Right lobe of liver (tissue), 4 donors: ENCODE measurements at regions not wholly inside any gene's neighbourhood (a gene's known extent, or its start where the extent isn't known, plus 50 kb on each side); places are given as distances from the start of the nearest gene placed in this dataset.

Experiments
- POLR2A ChIP-seq: fragments of 450-650 bp; IDR thresholded peaks from one replicate; pipeline ENCODE4 v1.6.1; 2017; ENCODE audit warnings: antibody characterized with exemption, mild to moderate bottlenecking
- TF ChIP-seq, protein P1 (sequence below), 4 donors: fragments of 200-600 bp in 3 of 4; fragments of 450-650 bp in 1 of 4; IDR thresholded peaks; one replicate each; pipeline versions ENCODE4 v1.5.1 to v1.8.0; 2016 to 2022; ENCODE audit warnings: antibody characterized with exemption in 4 of 4, mild to moderate bottlenecking in 2 of 4
- donor health status: DM: no; HTN: no; CAD: no.
- donor health status: DM: no; HTN: no; CAD: no.
- donor health status: DM: no; HTN: yes; CAD: no.

DNA sequence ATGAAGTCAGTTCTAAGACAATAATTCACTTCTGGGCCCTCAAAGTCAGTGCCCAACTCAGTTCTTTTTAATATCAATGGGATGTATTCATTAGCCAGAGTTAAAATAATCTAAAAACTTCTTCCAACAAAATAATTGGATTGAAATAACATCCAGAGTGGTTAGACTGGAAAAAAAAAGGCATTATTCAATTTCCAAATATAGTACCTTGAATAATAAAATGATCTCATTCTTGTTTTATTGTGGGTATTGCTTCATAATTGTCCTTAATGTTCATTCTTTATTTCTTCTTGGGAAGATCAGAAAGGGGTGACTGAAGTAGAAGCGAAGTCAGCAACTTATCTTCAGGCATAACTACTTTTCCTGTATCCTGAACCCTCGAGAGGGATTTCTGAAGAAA is 85.1 kb upstream of the JARID2 start:
- TF ChIP-seq, protein P1, sequence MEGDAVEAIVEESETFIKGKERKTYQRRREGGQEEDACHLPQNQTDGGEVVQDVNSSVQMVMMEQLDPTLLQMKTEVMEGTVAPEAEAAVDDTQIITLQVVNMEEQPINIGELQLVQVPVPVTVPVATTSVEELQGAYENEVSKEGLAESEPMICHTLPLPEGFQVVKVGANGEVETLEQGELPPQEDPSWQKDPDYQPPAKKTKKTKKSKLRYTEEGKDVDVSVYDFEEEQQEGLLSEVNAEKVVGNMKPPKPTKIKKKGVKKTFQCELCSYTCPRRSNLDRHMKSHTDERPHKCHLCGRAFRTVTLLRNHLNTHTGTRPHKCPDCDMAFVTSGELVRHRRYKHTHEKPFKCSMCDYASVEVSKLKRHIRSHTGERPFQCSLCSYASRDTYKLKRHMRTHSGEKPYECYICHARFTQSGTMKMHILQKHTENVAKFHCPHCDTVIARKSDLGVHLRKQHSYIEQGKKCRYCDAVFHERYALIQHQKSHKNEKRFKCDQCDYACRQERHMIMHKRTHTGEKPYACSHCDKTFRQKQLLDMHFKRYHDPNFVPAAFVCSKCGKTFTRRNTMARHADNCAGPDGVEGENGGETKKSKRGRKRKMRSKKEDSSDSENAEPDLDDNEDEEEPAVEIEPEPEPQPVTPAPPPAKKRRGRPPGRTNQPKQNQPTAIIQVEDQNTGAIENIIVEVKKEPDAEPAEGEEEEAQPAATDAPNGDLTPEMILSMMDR (IDR thresholded peaks at IDR 0.05) = no peak
- TF ChIP-seq POLR2A = no peak
